ENCODE measurements at regions not wholly inside any gene's neighbourhood (a gene's known extent, or its start where the extent isn't known, plus 50 kb on each side); places are given as distances from the start of the nearest gene placed in this dataset.

GRCh38 chr2:200042102-200042735, 86.8 kb downstream of the MAIP1 start:
- TF ChIP-seq CTCF (IDR thresholded peaks at IDR 0.05) = no peak
- no peak for TF ChIP-seq EZH2 (IDR thresholded peaks at IDR 0.05; ENCODE audit: borderline replicate concordance, insufficient read depth, low read depth, low read length, poor library complexity, severe bottlenecking)

All from B cell (primary cell).